ENCODE measurements at regions not wholly inside any gene's neighbourhood (a gene's known extent, or its start where the extent isn't known, plus 50 kb on each side); places are given as distances from the start of the nearest gene placed in this dataset.

GRCh38 chr5:4373051-4373820 is 766.9 kb upstream of the ADAMTS16 start:
- DNase-seq (no peak), ATAC-seq (no peak)
- intact Hi-C loops (cut with micrococcal nuclease) = no loop called here

GRCh38 chr5:4374866-4375265 is 765.3 kb upstream of the ADAMTS16 start:
- no peak for ATAC-seq
- DNase-seq = no peak
- intact Hi-C loops (cut with micrococcal nuclease) = no loop called here

DNA sequence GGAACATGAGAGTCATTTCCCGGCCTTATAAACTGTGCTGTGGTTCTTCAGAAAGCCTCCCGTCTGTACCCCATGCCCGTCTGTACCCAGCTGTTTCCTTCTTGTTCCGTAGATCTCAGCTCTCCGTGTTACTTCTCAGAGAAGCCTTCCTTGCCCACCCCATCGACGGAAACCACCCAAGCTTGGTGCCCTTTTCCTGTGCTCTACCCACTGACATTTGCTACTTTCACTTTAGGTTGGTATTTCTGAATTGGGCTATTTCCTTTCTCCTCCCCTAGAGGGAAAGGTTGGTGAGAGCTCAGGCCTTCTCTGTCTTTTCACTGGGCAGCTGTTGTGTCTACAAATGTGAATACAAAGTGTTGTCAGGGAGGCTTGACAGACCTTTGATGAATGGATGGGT is 764.5 kb upstream of the ADAMTS16 start:
- intact Hi-C loops (cut with micrococcal nuclease) = no loop called here
- no peak for ATAC-seq
- no peak for DNase-seq

DNA sequence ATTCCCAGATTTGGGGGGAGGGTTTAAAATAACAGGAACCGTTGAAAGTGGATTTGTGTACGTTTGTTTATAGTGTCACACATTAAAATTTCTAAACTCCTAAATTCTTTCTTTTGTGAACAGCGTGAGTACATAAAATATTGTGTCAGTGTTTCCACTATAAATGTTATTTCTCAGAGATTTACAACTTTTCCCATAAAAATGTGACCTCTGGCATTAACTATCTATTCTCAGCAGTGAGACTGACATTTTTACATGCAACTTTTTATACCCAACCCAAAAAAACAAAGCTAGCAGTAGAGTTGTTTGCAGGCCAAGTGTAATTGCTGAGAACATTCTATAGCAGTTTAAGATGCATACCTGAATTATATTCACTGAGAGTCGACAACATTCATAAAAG is 757.0 kb upstream of the ADAMTS16 start:
- no peak for DNase-seq
- ATAC-seq = no peak
- intact Hi-C loops (cut with micrococcal nuclease) = no loop called here

- DNase-seq (no peak), ATAC-seq (no peak)
- intact Hi-C loops (cut with micrococcal nuclease) = no loop called here
Measured at GRCh38 chr5:4383518-4384198, 756.5 kb upstream of the ADAMTS16 start.

GRCh38 chr5:4384649-4385048 is 755.5 kb upstream of the ADAMTS16 start:
- no peak for DNase-seq
- no peak for ATAC-seq
- intact Hi-C loops (cut with micrococcal nuclease) = no loop called here

DNA sequence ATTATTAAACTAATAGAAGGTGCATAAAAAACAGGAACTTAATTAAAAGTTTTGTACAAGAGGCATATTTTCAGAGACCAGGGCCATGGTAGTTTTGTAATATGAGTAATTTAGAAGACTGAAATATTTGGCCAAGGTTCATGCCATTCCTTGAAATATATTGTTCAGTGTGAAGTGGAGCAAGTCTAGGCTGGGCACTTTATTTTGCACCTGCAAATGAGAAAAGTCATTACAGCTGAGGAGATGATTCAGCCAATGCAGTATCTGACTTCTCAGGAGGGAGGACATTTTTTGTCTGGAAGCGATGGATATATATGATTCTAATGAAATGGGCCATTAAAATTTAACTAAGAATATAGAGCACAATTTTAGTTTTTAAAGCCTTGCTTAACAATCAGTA is 754.0 kb upstream of the ADAMTS16 start:
- ATAC-seq (no peak), DNase-seq (no peak)
- intact Hi-C loops (cut with micrococcal nuclease) = no loop called here

GRCh38 chr5:4387290-4387689 is 752.8 kb upstream of the ADAMTS16 start:
- ATAC-seq = no peak
- intact Hi-C loops (cut with micrococcal nuclease) = no loop called here
- DNase-seq = no peak

DNA sequence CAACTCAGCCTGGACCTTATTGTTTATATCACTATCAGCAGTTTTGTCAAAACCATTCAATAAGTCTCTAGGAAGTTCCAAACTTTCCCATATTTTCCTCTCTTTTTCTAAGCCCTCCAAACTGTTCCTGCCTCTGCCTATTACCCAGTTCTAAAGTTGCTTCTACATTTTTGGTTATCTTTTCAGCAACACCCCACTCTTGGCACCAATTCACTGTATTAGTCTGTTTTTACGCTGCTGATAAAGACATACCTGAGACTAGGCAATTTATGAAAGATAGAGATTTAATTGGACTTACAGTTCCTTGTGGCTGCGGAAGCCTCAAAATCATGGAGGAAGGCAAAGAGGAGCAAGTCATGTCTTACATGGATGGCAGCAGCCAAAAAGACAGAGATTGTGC is 744.4 kb upstream of the ADAMTS16 start:
- DNase-seq (no peak), ATAC-seq (no peak)
- intact Hi-C loops (cut with micrococcal nuclease) = no loop called here

- DNase-seq (no peak), ATAC-seq (no peak)
- intact Hi-C loops (cut with micrococcal nuclease) = no loop called here
Measured at GRCh38 chr5:4405614-4406219, 734.4 kb upstream of the ADAMTS16 start.

- intact Hi-C loops (cut with micrococcal nuclease) = no loop called here
- DNase-seq (no peak), ATAC-seq (no peak)
Measured at GRCh38 chr5:4410151-4410550, 730.0 kb upstream of the ADAMTS16 start.

DNA sequence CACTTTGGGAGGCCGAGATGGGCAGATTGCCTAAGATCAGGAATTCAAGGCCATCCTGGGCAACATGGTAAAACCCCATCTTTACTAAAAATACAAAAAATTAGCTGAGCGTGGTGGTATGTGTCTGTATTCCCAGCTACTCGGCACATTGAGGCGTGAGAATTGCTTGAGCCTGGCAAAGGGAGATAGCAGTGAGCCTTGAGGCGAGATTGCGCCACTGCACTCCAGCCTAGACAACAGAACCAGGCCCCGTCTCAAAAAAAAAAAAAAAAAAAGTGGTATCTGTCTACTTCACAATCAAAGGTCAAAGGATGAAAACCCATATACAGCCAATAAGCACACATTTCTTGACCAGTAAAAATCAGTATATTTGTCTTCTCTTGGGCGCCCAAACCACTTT is 728.5 kb upstream of the ADAMTS16 start:
- DNase-seq (no peak), ATAC-seq (no peak)
- intact Hi-C loops (cut with micrococcal nuclease) = no loop called here

- intact Hi-C loops (cut with micrococcal nuclease) = no loop called here
- DNase-seq = no peak
- no peak for ATAC-seq
Measured at GRCh38 chr5:4413996-4414395, 726.1 kb upstream of the ADAMTS16 start.

GRCh38 chr5:4418084-4418483 is 722.0 kb upstream of the ADAMTS16 start:
- intact Hi-C loops (cut with micrococcal nuclease) = no loop called here
- DNase-seq = no peak
- ATAC-seq = no peak

GRCh38 chr5:4419281-4419680 is 720.8 kb upstream of the ADAMTS16 start:
- intact Hi-C loops (cut with micrococcal nuclease) = no loop called here
- no peak for DNase-seq
- no peak for ATAC-seq

- DNase-seq = no peak
- ATAC-seq = no peak
- intact Hi-C loops (cut with micrococcal nuclease) = no loop called here
Measured at GRCh38 chr5:4420177-4420576, 720.0 kb upstream of the ADAMTS16 start.

DNA sequence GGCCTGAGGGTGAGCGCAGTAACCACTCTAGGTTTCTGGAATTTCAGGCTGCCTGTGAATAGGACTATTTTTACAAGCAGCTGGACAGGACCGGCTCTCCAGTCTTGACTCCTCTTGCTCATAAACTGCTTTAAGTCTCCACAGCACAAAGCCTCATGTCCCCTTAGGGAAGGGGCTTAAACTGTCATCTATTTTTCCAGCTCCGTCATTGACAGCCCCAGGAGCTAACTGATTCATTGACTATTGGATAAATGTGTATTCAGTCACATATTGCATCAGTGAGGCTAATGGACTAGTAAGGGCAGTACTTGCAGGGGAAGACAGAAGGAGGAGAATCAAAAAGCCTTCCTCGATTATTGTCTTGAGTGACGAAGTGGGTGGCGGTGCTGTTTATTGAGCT is 719.4 kb upstream of the ADAMTS16 start:
- DNase-seq (no peak), ATAC-seq (no peak)
- intact Hi-C loops (cut with micrococcal nuclease) = no loop called here

- intact Hi-C loops (cut with micrococcal nuclease) = no loop called here
- DNase-seq = no peak
- ATAC-seq = no peak
Measured at GRCh38 chr5:4422247-4422646, 717.9 kb upstream of the ADAMTS16 start.

DNA sequence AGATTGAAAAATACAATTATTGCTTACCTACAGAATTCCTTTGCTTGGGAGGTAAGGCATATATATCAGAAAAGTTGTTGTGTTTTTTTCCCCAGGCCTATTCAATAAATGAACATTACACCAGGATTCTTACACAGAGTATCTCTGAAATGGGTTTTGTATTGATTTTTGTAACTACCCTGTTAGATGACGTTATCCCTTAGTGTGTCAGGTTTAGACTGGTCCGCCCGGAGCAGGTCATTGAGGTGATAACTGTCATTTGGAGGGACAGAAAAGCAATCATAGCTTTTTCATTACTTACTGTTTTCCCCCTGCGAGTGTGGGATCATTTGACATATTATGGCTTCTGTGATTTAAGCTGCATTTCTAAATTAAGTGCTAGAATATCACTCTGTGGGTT is 715.2 kb upstream of the ADAMTS16 start:
- no peak for ATAC-seq
- intact Hi-C loops (cut with micrococcal nuclease) = no loop called here
- no peak for DNase-seq

GRCh38 chr5:4440536-4440935 is 699.6 kb upstream of the ADAMTS16 start:
- intact Hi-C loops (cut with micrococcal nuclease) = no loop called here
- ATAC-seq = no peak

DNA sequence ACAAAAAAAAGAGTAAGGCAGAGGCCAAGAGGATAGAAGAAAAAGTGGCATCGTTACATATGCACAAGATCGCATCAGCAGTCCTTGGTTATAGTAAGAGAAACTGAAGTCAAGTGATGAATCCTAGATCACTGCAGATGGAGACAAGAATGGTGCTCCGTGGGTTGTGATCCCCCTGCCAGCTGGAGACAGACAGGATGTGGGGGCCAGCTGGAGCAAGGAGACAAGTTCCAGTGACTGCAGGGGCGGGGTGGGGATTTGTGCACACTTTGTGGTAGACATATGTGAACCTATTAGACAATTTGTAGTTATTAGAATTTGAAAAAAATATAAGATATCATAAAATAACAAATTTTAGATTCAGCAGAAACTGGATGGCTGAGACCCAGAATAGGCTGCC is 697.9 kb upstream of the ADAMTS16 start:
- intact Hi-C loops (cut with micrococcal nuclease) = no loop called here

More at GRCh38 chr5:4440536-4440935, 699.6 kb upstream of the ADAMTS16 start:
- no peak for DNase-seq

More for the DNA sequence above, 697.9 kb upstream of the ADAMTS16 start:
- ATAC-seq = no peak
- no peak for DNase-seq
